ENCODE measurements at regions not wholly inside any gene's neighbourhood (a gene's known extent, or its start where the extent isn't known, plus 50 kb on each side); places are given as distances from the start of the nearest gene placed in this dataset.
A peak's percentile ranks its signal among the peaks of the same experiment; 100 is the strongest.

GRCh38 chr3:153026026-153026425 is 136.0 kb upstream of the RAP2B start:
- TF ChIP-seq EZH2 (IDR thresholded peaks at IDR 0.05; ENCODE audit: low read length, missing control alignments) (no peak), CTCF (conservative IDR thresholded peaks at IDR 0.05 in 1 of 2, IDR thresholded peaks at IDR 0.05 in 1 of 2; ENCODE audit: low read depth in 1 of 2, low read length in 2 of 2) (peak in 1 of 2 donors; percentile 44)

All from fibroblast of lung (primary cell).